HG03095 (cell line): ENCODE measurements at regions not wholly inside any gene's neighbourhood (a gene's known extent, or its start where the extent isn't known, plus 50 kb on each side); places are given as distances from the start of the nearest gene placed in this dataset.

Experiments used
- ATAC-seq: cut with Tn5 transposase; IDR thresholded peaks from one replicate; pipeline ENCODE4 v1.9.1; 2021; ENCODE audit warnings: moderate library complexity; ENCODE audit not compliant: unreplicated experiment

DNA sequence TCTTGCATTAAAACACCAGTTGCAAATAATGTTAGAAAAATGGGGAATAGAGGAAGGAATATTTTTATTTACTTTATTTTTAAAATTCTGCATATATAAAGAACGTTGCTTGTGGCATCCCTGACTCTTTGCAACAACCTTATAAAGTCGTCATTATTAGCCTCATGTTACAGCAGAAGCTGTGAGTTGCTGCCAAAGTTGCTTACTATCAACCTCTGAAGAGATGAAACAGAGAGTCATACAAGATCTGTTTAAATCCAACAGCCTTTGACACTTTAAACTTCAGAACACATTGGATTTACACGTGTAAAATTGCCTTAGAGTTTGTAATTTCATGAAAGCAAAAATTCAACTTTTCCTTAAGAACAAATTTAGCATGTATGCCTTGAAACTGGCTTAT, 221.9 kb downstream of the MRPL39 start:
- ATAC-seq = no peak

DNA sequence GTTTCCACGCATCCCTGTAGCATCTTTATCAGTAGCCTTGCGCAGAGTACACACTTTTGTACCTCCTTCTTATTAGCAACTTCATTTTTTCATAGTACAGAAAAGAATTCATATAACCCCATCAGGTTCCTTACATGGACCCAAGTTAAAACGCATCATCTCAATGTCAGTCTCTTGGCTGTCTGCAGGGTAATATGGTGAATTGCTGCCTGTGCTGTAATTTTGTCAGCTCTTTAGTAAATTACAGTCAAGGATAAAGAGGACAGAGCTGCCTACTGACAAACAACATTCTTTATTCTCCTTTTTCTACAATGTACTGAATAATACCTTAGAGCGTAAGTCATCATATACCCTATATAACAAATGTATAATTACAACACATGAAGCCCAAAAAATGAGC, 222.5 kb downstream of the MRPL39 start:
- no peak for ATAC-seq

GRCh38 chr21:25383545-25383944, 223.7 kb downstream of the MRPL39 start:
- ATAC-seq = no peak

DNA sequence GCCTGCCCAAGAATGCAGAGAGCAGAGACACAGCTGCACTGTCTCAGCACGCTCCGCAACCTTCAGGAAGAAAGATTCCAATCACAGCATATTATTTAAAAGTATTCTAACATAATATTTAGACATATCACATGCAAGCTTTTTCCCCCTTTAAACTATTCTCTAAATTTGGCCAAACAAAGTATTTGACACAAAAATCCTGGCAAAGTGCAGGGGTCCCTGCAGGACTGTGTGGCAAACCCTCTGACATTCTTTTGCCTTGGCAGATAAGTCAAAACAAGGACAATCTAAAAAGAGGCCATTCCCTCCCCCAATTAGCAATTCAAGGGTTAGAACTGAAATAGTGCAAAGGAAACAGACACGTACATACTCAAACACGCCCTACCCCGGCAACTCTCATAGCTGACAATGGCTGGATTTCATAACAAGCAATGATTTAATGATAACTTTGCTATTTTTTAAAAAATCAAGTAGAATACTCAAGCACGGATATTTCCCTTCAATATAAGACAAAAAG, 225.3 kb downstream of the MRPL39 start:
- no peak for ATAC-seq

GRCh38 chr21:25375675-25376074, 231.6 kb downstream of the MRPL39 start:
- ATAC-seq = no peak

DNA sequence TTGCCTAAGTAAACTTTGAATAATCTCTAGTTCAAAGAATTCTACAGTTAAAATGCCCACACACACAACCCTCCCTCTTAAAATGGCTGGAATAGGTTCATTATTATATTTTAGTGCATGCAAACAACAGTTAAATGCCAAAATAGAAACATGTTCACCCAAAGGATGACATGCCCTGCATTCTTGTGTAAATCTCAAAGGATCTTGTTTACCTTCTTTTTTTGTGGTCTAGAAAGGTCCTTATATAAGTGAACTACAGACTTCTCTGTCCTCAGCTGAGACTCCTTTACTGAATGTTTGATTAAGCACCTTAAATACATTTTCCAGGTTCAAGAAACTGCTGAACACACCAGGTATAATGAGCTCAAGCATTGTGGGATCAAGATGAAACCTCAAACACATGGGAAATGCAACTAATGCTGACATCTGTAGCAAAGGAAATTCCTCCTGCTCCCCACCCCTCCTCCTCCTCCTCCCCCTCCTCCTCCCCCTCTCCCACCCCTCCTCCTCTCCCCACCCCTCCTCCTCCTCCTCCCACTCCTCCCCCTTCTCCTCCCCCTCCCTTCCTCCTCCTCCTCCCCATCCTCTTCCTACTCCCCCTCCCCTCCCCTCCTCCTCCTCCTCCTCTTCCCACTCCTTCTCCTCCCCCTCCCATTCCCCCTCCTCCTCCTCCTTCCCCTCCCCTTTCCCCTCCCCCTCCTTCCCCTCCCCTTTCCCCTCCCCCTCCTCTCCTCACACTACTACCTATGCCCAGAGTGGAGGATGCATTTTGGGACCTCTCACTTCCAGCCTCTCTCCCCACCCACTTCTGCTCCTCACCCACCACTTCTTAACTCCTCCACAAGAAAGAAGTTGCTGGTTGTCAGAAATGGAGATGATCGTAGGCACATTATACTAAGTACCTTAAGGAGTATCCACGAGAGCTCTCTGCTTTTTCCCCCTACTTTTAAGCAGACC, 233.9 kb downstream of the MRPL39 start:
- ATAC-seq = no peak

GRCh38 chr21:25371841-25372425, 235.3 kb downstream of the MRPL39 start:
- no peak for ATAC-seq

- no peak for ATAC-seq
Observed at GRCh38 chr21:25370311-25370744, 237.0 kb downstream of the MRPL39 start.

GRCh38 chr21:25369524-25370300, 237.6 kb downstream of the MRPL39 start:
- no peak for ATAC-seq

- ATAC-seq = no peak
Observed at GRCh38 chr21:25368531-25368930, 238.8 kb downstream of the MRPL39 start.

DNA sequence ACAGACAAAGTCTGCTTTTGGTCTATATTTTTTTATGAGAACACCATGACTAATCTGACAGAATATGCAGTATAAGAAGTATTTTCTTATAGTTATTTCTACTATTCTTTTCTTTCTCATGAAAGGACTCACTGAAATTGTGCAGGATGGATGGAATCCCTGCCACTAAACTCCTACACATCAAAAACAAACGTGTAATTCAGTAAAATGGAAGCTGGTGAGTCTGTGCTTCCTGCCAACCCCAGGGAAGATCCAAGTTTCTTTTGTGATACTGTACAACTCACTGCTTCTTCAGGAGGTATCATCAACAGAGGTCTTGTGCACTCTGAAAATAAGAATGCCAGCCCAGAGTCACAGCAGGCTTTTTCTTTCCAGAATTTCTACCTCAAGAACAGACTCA, 241.2 kb downstream of the MRPL39 start:
- ATAC-seq = no peak

DNA sequence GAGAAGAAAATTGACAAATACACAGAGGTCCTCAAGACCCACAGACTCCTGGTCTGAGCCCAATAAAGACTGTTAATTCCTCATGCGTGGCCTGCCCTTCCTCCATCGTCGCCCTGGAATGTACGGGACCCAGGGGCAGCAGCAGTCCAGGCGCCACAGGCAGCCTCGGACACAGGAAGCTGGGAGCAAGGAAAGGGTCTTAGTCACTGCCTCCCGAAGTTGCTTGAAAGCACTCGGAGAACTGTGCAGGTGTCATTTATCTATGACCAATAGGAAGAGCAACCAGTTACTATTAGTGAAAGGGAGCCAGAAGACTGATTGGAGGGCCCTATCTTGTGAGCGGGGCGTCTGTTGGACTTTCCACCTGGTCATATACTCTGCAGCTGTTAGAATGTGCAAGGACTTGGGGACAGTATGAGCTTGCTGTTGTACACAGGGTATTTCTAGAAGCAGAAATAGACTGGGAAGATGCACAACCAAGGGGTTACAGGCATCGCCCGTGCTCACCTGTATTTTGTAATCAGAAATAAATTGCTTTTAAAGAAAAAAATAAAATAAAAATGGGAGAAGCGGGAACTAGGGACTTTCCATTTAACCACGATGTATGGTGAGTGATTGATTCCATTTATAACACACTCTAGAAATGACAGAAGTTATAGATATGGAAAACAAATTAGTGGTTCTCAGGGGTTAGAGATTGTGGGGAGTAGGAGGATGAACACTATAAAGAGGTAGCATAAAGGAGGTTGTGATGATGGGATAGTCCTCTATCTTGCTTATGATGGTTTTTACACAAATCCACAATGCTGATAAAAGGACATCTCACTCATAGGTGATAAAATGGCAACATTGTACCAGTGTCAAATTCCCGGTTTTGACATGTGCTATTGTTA, 244.7 kb downstream of the MRPL39 start:
- ATAC-seq = no peak

DNA sequence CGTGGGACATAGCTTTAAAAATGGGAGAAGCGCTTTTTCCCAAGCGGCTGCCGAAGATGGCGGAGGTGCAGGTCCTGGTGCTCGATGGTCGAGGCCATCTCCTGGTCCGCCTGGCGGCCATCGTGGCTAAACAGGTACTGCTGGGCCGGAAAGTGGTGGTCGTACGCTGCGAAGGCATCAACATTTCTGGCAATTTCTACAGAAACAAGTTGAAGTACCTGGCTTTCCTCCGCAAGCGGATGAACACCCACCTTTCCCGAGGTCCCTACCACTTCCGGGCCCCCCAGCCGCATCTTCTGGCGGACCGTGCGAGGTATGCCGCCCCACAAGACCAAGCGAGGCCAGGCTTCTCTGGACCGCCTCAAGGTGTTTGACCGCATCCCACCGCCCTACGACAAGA, 245.5 kb downstream of the MRPL39 start:
- ATAC-seq = no peak

DNA sequence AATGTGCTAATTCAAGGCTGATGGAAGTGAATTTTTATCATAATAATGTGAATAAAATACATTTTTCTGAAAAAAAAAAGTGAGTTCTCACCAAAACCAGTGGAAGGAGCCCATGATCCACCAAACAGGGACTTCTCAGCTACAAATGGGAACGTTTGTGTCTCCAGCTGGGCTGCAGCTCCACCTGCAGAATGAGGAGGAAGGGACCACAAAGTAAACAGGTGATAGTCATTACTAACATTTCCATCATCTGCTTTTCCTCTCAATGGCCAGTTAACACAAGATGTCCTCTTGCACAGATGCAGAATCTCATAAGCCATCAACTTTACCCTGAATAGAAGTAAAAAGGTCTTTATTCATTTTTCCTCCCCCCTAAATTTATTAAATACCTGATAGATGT, 246.2 kb downstream of the MRPL39 start:
- ATAC-seq = no peak

DNA sequence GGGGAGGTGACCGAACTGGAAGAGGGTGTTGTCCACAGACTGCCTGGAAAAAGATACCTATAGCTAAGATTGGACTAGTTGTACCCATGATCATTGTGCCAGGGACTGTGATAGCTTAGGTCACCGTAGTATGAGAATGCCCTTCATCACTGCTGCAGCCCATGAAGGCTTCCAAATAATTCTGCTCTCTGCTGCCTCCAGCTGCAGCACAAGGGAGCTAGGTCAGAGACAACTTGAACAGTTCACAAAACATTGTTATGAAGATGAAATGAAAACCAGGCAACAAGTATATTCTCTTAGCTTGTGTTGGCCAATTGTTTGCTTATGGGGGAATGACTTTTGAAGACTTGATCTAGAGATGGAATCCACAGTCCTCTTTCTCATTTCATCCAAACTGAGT, 246.7 kb downstream of the MRPL39 start:
- ATAC-seq = no peak

- ATAC-seq = no peak
Observed at GRCh38 chr21:25359724-25360123, 247.6 kb downstream of the MRPL39 start.

GRCh38 chr21:25350056-25350455, 257.2 kb downstream of the MRPL39 start:
- no peak for ATAC-seq

DNA sequence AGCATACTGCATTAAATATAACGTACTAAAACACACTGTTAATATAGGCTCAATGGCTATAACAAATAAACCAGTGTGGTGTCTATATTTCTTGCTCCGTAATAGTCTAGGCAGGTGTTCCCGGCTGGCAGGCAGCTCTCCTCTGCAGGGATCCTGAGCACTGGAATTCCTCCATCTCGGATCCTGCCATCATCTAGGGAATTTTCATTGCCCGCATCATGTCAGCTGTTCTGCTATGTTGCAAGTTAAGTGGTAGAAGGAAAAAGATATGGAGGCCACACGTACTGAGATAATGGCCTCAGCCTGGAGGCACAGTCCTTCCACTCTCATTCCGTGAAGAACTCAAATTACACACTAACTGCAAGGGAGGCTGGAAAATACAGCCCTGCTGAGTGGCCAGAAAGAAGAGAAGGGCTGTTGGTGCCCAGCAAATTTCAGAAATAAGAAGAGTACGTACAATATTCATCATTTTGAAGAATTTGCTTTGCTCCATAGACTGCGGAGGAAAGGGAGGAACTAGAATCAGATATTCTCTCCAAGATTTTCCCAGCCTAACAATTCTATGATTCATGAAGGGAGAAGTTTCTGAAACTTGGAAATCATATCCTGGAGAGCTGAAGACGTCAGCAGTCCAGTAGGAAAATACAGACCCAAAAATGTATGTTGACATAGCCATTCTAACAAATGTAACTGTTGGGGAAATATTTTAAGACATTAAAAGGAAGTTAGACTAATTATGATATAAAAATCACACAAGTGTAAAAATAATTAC, 263.3 kb downstream of the MRPL39 start:
- ATAC-seq = no peak

DNA sequence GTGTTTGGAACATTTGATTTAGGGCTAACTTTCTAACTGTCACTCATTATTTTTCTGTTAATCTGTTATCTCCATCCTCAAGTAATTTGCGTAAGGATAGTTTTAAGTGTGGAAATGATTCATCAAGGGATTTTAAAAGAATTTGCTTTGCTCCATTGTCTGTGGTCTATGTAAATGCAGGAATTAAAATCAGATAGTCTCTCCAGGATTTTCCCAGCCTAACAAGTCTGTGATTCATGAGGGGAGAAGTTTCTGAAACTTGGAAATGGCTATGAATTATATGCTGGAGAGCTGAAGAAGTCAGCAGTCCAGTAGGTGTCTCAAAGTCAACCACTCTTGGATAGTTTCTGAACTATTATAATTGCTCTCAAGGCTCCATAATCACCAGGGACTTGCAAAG, 264.5 kb downstream of the MRPL39 start:
- ATAC-seq = no peak

DNA sequence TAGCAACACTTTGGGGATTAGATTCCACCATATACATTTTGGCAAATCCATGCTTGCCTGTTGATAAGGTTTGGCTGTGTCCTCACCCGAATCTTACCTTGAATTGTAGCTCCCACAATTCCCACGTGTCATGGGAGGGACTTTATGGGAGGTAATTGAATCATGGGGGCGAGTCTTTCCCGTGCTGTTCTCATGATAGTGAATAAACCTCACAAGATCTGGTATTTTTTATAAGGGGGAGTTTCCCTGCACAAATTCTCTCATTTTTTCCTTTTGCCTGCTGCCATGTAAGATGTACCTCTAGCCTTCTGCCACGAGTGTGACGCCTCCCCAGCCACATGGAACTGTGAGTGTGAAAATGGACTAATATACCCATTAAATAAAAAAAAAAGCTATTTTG, 265.3 kb downstream of the MRPL39 start:
- ATAC-seq = no peak
